GM20000 (cell line): ENCODE measurements at regions not wholly inside any gene's neighbourhood (a gene's known extent, or its start where the extent isn't known, plus 50 kb on each side); places are given as distances from the start of the nearest gene placed in this dataset.

ENCODE experiments used
- DNase-seq: peaks from one replicate; pipeline ENCODE4 v3.0.0; 2012; ENCODE audit warnings: low spot score
- CTCF ChIP-seq: IDR thresholded peaks from 2 replicates; pipeline ENCODE4 v1.5.1; 2012; ENCODE audit warnings: mild to moderate bottlenecking, control low read depth; ENCODE audit errors: extremely low read depth, missing control alignments

GRCh38 chrX:122790376-122791095, 393.5 kb upstream of the GRIA3 start:
- no peak for TF ChIP-seq CTCF
- no peak for DNase-seq

DNA sequence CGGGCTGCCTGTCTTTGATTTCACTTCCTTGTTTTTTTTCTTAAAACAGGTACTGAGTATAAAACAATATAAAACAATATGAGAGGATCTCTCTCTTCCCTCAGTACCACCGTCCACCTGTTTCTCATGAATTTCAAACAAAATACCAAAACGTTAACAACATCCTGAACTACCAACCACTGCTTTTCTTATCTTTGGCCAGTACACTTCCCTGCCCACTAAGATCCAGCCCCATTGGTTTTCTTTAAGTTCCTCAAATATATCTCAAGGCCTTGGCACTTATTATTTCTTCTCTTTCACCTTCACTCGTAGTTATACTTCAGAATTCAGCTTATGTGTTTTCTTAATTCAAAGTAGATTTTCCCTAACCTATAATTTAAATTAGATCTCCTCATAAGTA, 370.2 kb upstream of the GRIA3 start:
- no peak for TF ChIP-seq CTCF
- DNase-seq = no peak

GRCh38 chrX:122816288-122816687, 367.8 kb upstream of the GRIA3 start:
- no peak for DNase-seq
- TF ChIP-seq CTCF = no peak

- no peak for TF ChIP-seq CTCF
Measured at GRCh38 chrX:122817321-122817955, 366.6 kb upstream of the GRIA3 start.

DNA sequence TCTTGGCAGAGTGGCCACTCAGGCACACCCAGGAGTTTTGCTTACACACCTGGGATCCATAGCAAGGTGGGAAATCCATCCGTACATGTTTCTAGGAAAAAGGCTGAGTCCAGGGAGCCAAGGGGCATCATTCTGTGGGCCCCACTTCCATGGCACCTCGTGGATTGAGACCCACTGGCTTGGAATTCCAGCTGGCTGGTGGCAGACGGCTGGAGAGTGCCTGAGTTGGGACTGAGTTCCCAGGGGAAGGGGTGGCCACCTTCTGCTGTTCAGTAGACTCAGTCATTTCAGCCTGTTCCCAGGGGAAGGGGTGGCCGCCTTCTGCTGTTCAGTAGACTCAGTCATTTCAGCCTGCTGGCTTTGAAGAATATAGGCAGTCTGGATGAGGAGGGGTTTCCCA, 366.0 kb upstream of the GRIA3 start:
- no peak for DNase-seq
- no peak for TF ChIP-seq CTCF

More at GRCh38 chrX:122817321-122817955, 366.6 kb upstream of the GRIA3 start:
- no peak for DNase-seq

GRCh38 chrX:122833230-122833629, 350.8 kb upstream of the GRIA3 start:
- no peak for TF ChIP-seq CTCF
- no peak for DNase-seq

DNA sequence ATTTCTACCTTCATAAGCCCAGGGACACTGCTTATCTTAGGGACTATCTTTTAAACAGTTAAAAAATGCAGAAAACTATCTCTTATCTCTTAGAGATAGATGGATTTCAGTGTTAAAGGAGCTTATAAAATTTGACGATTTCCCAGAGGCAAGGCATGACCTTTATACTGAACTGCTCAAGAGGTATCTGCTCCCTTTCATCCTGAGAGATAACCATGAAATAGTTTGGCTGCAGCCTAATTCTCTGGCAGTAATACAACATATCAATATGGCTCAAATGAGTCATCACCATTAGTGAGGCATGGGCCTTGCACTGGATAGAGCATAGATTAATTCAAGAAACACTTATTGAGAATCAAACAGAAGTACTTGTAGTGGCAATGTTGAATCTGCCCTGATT, 348.2 kb upstream of the GRIA3 start:
- no peak for TF ChIP-seq CTCF
- DNase-seq = no peak
